ENCODE measurements at regions not wholly inside any gene's neighbourhood (a gene's known extent, or its start where the extent isn't known, plus 50 kb on each side); places are given as distances from the start of the nearest gene placed in this dataset.

- TF ChIP-seq POLR2A (IDR thresholded peaks at IDR 0.05) (no peak), POLR2AphosphoS5 (IDR thresholded peaks at IDR 0.05) (no peak), EP300 (IDR thresholded peaks at IDR 0.05) (no peak), CTCF (IDR thresholded peaks at IDR 0.05) (no peak)
- Histone ChIP-seq H3K4me3 (no peak overlapping the region), H3K9me3 (no peaks in the 10 kb centered on the region), H3K27ac (no peak overlapping the region), H3K36me3 (no peaks in the 10 kb centered on the region), H3K4me1 (peaks cover 0 to 11% (median 0%) of the 10 kb centered on the region in 4 donors), H3K27me3 (no peaks in the 10 kb centered on the region)
- DNase-seq = peak in 1 of 2 donors; percentile 48
- 72 to 85% (median 83%) methylated on average over 1 of the region's 1 CpG for WGBS, 5 donors
- intact Hi-C loops (cut with DNase I; ENCODE audit: low total_unique reads) = no loop called here
Measured at GRCh38 chr2:175840256-175840655, 161.8 kb downstream of the LNPK start.

- no peak overlapping the region for H3K27ac ChIP-seq
- 73 to 81% (median 79%) methylated on average over 2 of the region's 2 CpGs for WGBS, 5 donors
- peaks cover 0 to 11% (median 0%) of the 10 kb centered on the region in 4 donors for H3K4me1 ChIP-seq
- no peaks in the 10 kb centered on the region for H3K9me3 ChIP-seq
- intact Hi-C loops (cut with DNase I; ENCODE audit: low total_unique reads) = no loop called here
- DNase-seq = no peak
- H3K4me3 ChIP-seq = no peak overlapping the region
- TF ChIP-seq POLR2A (IDR thresholded peaks at IDR 0.05) (no peak), EP300 (IDR thresholded peaks at IDR 0.05) (no peak), CTCF (IDR thresholded peaks at IDR 0.05) (no peak), POLR2AphosphoS5 (IDR thresholded peaks at IDR 0.05) (no peak)
- peaks cover 0 to 7% (median 0%) of the 10 kb centered on the region in 3 donors for H3K27me3 ChIP-seq
- H3K36me3 ChIP-seq = no peaks in the 10 kb centered on the region
Measured at GRCh38 chr2:175838979-175839378, 163.1 kb downstream of the LNPK start.

- 63 to 71% (median 69%) methylated on average over 3 of the region's 3 CpGs for WGBS, 5 donors
- no peak overlapping the region for H3K27ac ChIP-seq
Measured at GRCh38 chr2:175837046-175837445, 165.0 kb downstream of the LNPK start.

GRCh38 chr2:175836361-175836760, 165.7 kb downstream of the LNPK start:
- no peak overlapping the region for H3K4me3 ChIP-seq
- no peaks in the 10 kb centered on the region for H3K9me3 ChIP-seq
- no peak overlapping the region for H3K27ac ChIP-seq
- intact Hi-C loops (cut with DNase I; ENCODE audit: low total_unique reads) = no loop called here
- TF ChIP-seq EP300 (IDR thresholded peaks at IDR 0.05) (no peak), POLR2A (IDR thresholded peaks at IDR 0.05) (no peak), POLR2AphosphoS5 (IDR thresholded peaks at IDR 0.05) (no peak), CTCF (IDR thresholded peaks at IDR 0.05) (no peak)
- no peaks in the 10 kb centered on the region for H3K36me3 ChIP-seq
- WGBS, 5 donors = 62 to 77% (median 70%) methylated on average over 2 of the region's 2 CpGs
- no peak for DNase-seq
- H3K27me3 ChIP-seq = peaks cover 0 to 7% (median 0%) of the 10 kb centered on the region in 3 donors
- peaks cover 0 to 11% (median 0%) of the 10 kb centered on the region in 4 donors for H3K4me1 ChIP-seq

More at GRCh38 chr2:175837046-175837445, 165.0 kb downstream of the LNPK start:
- H3K4me3 ChIP-seq = no peak overlapping the region
- peak in 1 of 2 donors; percentile 60 for DNase-seq
- TF ChIP-seq POLR2A (IDR thresholded peaks at IDR 0.05) (no peak), CTCF (IDR thresholded peaks at IDR 0.05) (no peak), EP300 (IDR thresholded peaks at IDR 0.05) (no peak), POLR2AphosphoS5 (IDR thresholded peaks at IDR 0.05) (peak in 1 of 3 donors; percentile 52)
- intact Hi-C loops (cut with DNase I; ENCODE audit: low total_unique reads) = no loop called here
- H3K9me3 ChIP-seq = no peaks in the 10 kb centered on the region
- no peaks in the 10 kb centered on the region for H3K36me3 ChIP-seq
- H3K27me3 ChIP-seq = peaks cover 0 to 7% (median 0%) of the 10 kb centered on the region in 3 donors
- peaks cover 0 to 11% (median 0%) of the 10 kb centered on the region in 4 donors for H3K4me1 ChIP-seq
